Neutrophil (primary cell): ENCODE measurements at regions not wholly inside any gene's neighbourhood (a gene's known extent, or its start where the extent isn't known, plus 50 kb on each side); places are given as distances from the start of the nearest gene placed in this dataset.

Source experiments
- H3K27ac ChIP-seq: fragments of 200-600 bp; sonication (generic); 2 replicates; pipeline ENCODE4 v1.5.1; 2016; ENCODE audit warnings: mild to moderate bottlenecking, moderate library complexity
- H3K27me3 ChIP-seq: fragments of 200-600 bp; sonication (generic); 2 replicates; pipeline ENCODE4 v1.6.0; 2016; ENCODE audit warnings: mild to moderate bottlenecking
- H3K36me3 ChIP-seq: fragments of 200-600 bp; sonication (generic); 2 replicates; pipeline ENCODE4 v1.5.1; 2017
- H3K4me1 ChIP-seq, 2 experiments: fragments of 200-600 bp in 1 of 2; sonication (generic) in 1 of 2; 1 replicate in 1 of 2; 2 replicates in 1 of 2; pipeline versions ENCODE4 v1.5.1 to v1.6.1; 2013 to 2016; ENCODE audit warnings: low read depth in 1 of 2, low read length in 1 of 2, mild to moderate bottlenecking in 1 of 2, moderate library complexity in 1 of 2; ENCODE audit not compliant: control insufficient read depth in 1 of 2, insufficient read depth in 1 of 2
- H3K4me3 ChIP-seq, 2 experiments: fragments of 200-600 bp in 1 of 2; sonication (generic) in 1 of 2; 1 replicate in 1 of 2; 2 replicates in 1 of 2; pipeline ENCODE4 v1.5.1; 2013 to 2016; ENCODE audit warnings: low read depth in 1 of 2, low read length in 1 of 2, mild to moderate bottlenecking in 1 of 2, moderate library complexity in 1 of 2
- H3K9me3 ChIP-seq: fragments of 200-600 bp; sonication (generic); 2 replicates; pipeline ENCODE4 v1.5.1; 2016
- TF ChIP-seq, protein P1 (sequence below): fragments of 200-600 bp; sonication (generic); IDR thresholded peaks from 2 replicates; pipeline ENCODE4 v1.5.1; 2016; ENCODE audit warnings: antibody characterized with exemption

DNA sequence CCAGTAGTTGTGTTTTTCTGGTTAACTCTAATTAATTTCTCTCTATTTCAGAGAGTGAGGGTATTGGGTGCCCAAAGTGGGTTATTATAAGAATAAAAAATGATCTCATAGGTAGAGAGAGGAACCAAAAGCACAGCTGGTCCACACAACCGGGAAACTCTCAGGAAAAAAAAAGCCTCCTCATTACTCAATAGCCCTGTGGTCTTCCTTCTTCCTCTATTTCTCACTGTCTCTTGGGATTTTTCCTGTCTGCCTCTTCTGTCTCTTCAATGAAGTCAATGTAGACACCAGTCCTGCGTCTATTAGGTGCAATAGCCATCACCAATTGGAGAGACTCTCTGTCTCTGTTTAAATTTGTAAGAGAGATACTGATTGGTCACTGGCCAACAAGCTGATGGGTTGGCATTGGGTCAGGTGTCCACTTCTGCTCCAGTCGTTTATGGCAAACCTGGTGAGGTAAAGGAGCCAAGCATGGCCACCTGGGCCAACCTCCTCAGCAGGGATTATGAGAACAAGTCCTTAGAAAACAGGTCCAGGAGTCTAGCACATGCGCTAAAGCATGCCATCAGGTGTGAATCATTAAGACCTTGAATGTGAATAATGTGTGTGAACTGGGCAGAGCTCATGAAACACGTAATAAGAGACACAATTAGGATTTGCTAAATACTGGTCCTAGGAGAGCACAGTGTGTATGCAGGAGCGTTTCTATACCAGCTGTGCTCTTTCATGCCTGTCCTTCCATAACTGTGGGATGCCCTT is 443.0 kb upstream of the RUNX1 start:
- TF ChIP-seq, protein P1, sequence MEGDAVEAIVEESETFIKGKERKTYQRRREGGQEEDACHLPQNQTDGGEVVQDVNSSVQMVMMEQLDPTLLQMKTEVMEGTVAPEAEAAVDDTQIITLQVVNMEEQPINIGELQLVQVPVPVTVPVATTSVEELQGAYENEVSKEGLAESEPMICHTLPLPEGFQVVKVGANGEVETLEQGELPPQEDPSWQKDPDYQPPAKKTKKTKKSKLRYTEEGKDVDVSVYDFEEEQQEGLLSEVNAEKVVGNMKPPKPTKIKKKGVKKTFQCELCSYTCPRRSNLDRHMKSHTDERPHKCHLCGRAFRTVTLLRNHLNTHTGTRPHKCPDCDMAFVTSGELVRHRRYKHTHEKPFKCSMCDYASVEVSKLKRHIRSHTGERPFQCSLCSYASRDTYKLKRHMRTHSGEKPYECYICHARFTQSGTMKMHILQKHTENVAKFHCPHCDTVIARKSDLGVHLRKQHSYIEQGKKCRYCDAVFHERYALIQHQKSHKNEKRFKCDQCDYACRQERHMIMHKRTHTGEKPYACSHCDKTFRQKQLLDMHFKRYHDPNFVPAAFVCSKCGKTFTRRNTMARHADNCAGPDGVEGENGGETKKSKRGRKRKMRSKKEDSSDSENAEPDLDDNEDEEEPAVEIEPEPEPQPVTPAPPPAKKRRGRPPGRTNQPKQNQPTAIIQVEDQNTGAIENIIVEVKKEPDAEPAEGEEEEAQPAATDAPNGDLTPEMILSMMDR = no peak
- Histone ChIP-seq H3K9me3 (no peaks in the 10 kb centered on the region), H3K27ac (peak overlapping the region; percentile 20), H3K4me1 (peaks cover 13 to 18% of the 10 kb centered on the region in 2 experiments), H3K4me3 (no peak overlapping the region), H3K27me3 (no peaks in the 10 kb centered on the region), H3K36me3 (no peaks in the 10 kb centered on the region)

- no peak overlapping the region for H3K27ac ChIP-seq
- no peak overlapping the region for H3K4me3 ChIP-seq
- TF ChIP-seq, protein P1 = no peak
- peaks cover 13 to 18% of the 10 kb centered on the region in 2 experiments for H3K4me1 ChIP-seq
- no peaks in the 10 kb centered on the region for H3K27me3 ChIP-seq
- H3K9me3 ChIP-seq = no peaks in the 10 kb centered on the region
- H3K36me3 ChIP-seq = no peaks in the 10 kb centered on the region
Observed at GRCh38 chr21:35491114-35491513, 442.0 kb upstream of the RUNX1 start.

- Histone ChIP-seq H3K9me3 (no peaks in the 10 kb centered on the region), H3K36me3 (no peaks in the 10 kb centered on the region), H3K4me1 (peaks cover 13 to 18% of the 10 kb centered on the region in 2 experiments), H3K4me3 (no peak overlapping the region), H3K27ac (no peak overlapping the region), H3K27me3 (no peaks in the 10 kb centered on the region)
- TF ChIP-seq, protein P1 = no peak
Observed at GRCh38 chr21:35489389-35489980, 440.4 kb upstream of the RUNX1 start.

GRCh38 chr21:35488946-35489345 is 439.8 kb upstream of the RUNX1 start:
- Histone ChIP-seq H3K36me3 (no peaks in the 10 kb centered on the region), H3K4me1 (peaks cover 13 to 18% of the 10 kb centered on the region in 2 experiments), H3K27me3 (no peaks in the 10 kb centered on the region), H3K27ac (no peak overlapping the region), H3K9me3 (no peaks in the 10 kb centered on the region), H3K4me3 (no peak overlapping the region)
- TF ChIP-seq, protein P1 = no peak

GRCh38 chr21:35485364-35485763 is 436.3 kb upstream of the RUNX1 start:
- Histone ChIP-seq H3K36me3 (no peaks in the 10 kb centered on the region), H3K9me3 (no peaks in the 10 kb centered on the region), H3K4me1 (no peaks in the 10 kb centered on the region), H3K27me3 (no peaks in the 10 kb centered on the region), H3K27ac (no peak overlapping the region), H3K4me3 (no peak overlapping the region)
- TF ChIP-seq, protein P1 = no peak
